HG02852 (cell line): ENCODE measurements at regions not wholly inside any gene's neighbourhood (a gene's known extent, or its start where the extent isn't known, plus 50 kb on each side); places are given as distances from the start of the nearest gene placed in this dataset.

Experiments
- ATAC-seq: cut with Tn5 transposase; IDR thresholded peaks from one replicate; pipeline ENCODE4 v1.9.1; 2021; ENCODE audit warnings: mild to moderate bottlenecking, moderate library complexity; ENCODE audit not compliant: unreplicated experiment

GRCh38 chr10:78866731-78867554, 201.8 kb upstream of the ZMIZ1 start:
- ATAC-seq: no peak

- no peak for ATAC-seq
Observed at GRCh38 chr10:78867555-78867939, 201.2 kb upstream of the ZMIZ1 start.

- ATAC-seq: no peak
Observed at GRCh38 chr10:78868048-78868447, 200.7 kb upstream of the ZMIZ1 start.

- ATAC-seq: no peak
Observed at GRCh38 chr10:78868456-78868855, 200.3 kb upstream of the ZMIZ1 start.

GRCh38 chr10:78868861-78869260, 199.9 kb upstream of the ZMIZ1 start:
- ATAC-seq: no peak

GRCh38 chr10:78869508-78870454, 199.0 kb upstream of the ZMIZ1 start:
- no peak for ATAC-seq

GRCh38 chr10:78870458-78870857, 198.3 kb upstream of the ZMIZ1 start:
- no peak for ATAC-seq

- ATAC-seq: no peak
Observed at GRCh38 chr10:78871796-78872195, 197.0 kb upstream of the ZMIZ1 start.

GRCh38 chr10:78873413-78873812, 195.4 kb upstream of the ZMIZ1 start:
- ATAC-seq: no peak

- no peak for ATAC-seq
Observed at GRCh38 chr10:78875331-78875877, 193.4 kb upstream of the ZMIZ1 start.

GRCh38 chr10:78875932-78876331, 192.8 kb upstream of the ZMIZ1 start:
- no peak for ATAC-seq

GRCh38 chr10:78876449-78876848, 192.3 kb upstream of the ZMIZ1 start:
- no peak for ATAC-seq

GRCh38 chr10:78879621-78880020, 189.1 kb upstream of the ZMIZ1 start:
- no peak for ATAC-seq

- no peak for ATAC-seq
Observed at GRCh38 chr10:78886129-78886528, 182.6 kb upstream of the ZMIZ1 start.

GRCh38 chr10:78889536-78890063, 179.2 kb upstream of the ZMIZ1 start:
- no peak for ATAC-seq

- no peak for ATAC-seq
Observed at GRCh38 chr10:78890506-78890905, 178.3 kb upstream of the ZMIZ1 start.

GRCh38 chr10:78891741-78892140, 177.0 kb upstream of the ZMIZ1 start:
- no peak for ATAC-seq

- no peak for ATAC-seq
Observed at GRCh38 chr10:78892338-78893176, 176.2 kb upstream of the ZMIZ1 start.

- no peak for ATAC-seq
Observed at GRCh38 chr10:78893217-78893616, 175.5 kb upstream of the ZMIZ1 start.

- no peak for ATAC-seq
Observed at GRCh38 chr10:78894089-78894840, 174.5 kb upstream of the ZMIZ1 start.
